MM.1S (cell line): ENCODE measurements at regions not wholly inside any gene's neighbourhood (a gene's known extent, or its start where the extent isn't known, plus 50 kb on each side); places are given as distances from the start of the nearest gene placed in this dataset.

Source experiments
- DNase-seq: peaks from one replicate; pipeline ENCODE4 v3.0.0-alpha.2; 2015
- H2AFZ ChIP-seq: fragments of 300-600 bp; sonication (generic); 2 replicates; pipeline ENCODE4 v1.6.0; 2016; ENCODE audit warnings: antibody characterized with exemption, low read length
- H3F3A ChIP-seq: fragments of 300-600 bp; sonication (generic); 2 replicates; pipeline ENCODE4 v1.6.1; 2016; ENCODE audit warnings: mild to moderate bottlenecking, antibody characterized with exemption, low read length, moderate library complexity, mixed read lengths; ENCODE audit not compliant: insufficient read depth
- H3K27ac ChIP-seq: fragments of 300-600 bp; sonication (generic); 2 replicates; pipeline ENCODE4 v1.5.1; 2016; ENCODE audit warnings: mild to moderate bottlenecking, low read length
- H3K27me3 ChIP-seq: fragments of 300-600 bp; sonication (generic); replicated peaks from 2 replicates; pipeline ENCODE4 v1.6.0; 2016; ENCODE audit warnings: low read length; ENCODE audit not compliant: insufficient read depth
- H3K36me3 ChIP-seq: fragments of 300-600 bp; sonication (generic); replicated peaks from 2 replicates; pipeline ENCODE4 v1.6.1; 2016; ENCODE audit warnings: mild to moderate bottlenecking, low read length, mixed read lengths; ENCODE audit not compliant: insufficient read depth
- H3K4me1 ChIP-seq: fragments of 300-600 bp; sonication (generic); 2 replicates; pipeline ENCODE4 v1.6.1; 2016; ENCODE audit warnings: low read length, mixed read lengths
- H3K4me2 ChIP-seq: fragments of 300-600 bp; sonication (generic); 2 replicates; pipeline ENCODE4 v1.6.0; 2016; ENCODE audit warnings: low read depth, low read length
- H3K4me3 ChIP-seq: fragments of 300-600 bp; sonication (generic); 2 replicates; pipeline ENCODE4 v1.5.1; 2016; ENCODE audit warnings: low read length, mixed read lengths
- H3K79me2 ChIP-seq: fragments of 300-600 bp; sonication (generic); 2 replicates; pipeline ENCODE4 v1.6.1; 2016; ENCODE audit warnings: mixed run types, low read length, mixed read lengths
- H3K9ac ChIP-seq: fragments of 300-600 bp; sonication (generic); 2 replicates; pipeline ENCODE4 v1.6.1; 2016; ENCODE audit warnings: low read length, mixed read lengths
- H3K9me2 ChIP-seq: fragments of 300-600 bp; sonication (generic); replicated peaks from 2 replicates; pipeline ENCODE4 v1.6.1; 2016; ENCODE audit warnings: mild to moderate bottlenecking, low read length, mixed read lengths; ENCODE audit not compliant: insufficient read depth
- H3K9me3 ChIP-seq: fragments of 300-600 bp; sonication (generic); replicated peaks from 2 replicates; pipeline ENCODE4 v1.6.1; 2016; ENCODE audit warnings: mild to moderate bottlenecking, low read length, mixed read lengths; ENCODE audit not compliant: insufficient read depth
- H4K20me1 ChIP-seq: fragments of 300-600 bp; sonication (generic); 2 replicates; pipeline ENCODE4 v1.6.1; 2016; ENCODE audit warnings: mild to moderate bottlenecking, low read length, moderate library complexity, mixed read lengths; ENCODE audit not compliant: insufficient read depth
- EZH2 ChIP-seq: fragments of 300-600 bp; sonication (generic); optimal IDR thresholded peaks from 2 replicates; pipeline ENCODE3; 2017; ENCODE audit warnings: low read depth, mild to moderate bottlenecking, antibody characterized with exemption, low read length, mixed read lengths
- EZH2phosphoT487 ChIP-seq: fragments of 300-600 bp; sonication (generic); IDR thresholded peaks from 2 replicates; pipeline ENCODE4 v1.6.1; 2018; ENCODE audit warnings: antibody characterized with exemption, low read length
- TF ChIP-seq, protein P1 (sequence below): fragments of 300-600 bp; sonication (generic); IDR thresholded peaks from 2 replicates; pipeline ENCODE4 v1.5.1; 2016; ENCODE audit warnings: antibody characterized with exemption, low read length, mixed read lengths

DNA sequence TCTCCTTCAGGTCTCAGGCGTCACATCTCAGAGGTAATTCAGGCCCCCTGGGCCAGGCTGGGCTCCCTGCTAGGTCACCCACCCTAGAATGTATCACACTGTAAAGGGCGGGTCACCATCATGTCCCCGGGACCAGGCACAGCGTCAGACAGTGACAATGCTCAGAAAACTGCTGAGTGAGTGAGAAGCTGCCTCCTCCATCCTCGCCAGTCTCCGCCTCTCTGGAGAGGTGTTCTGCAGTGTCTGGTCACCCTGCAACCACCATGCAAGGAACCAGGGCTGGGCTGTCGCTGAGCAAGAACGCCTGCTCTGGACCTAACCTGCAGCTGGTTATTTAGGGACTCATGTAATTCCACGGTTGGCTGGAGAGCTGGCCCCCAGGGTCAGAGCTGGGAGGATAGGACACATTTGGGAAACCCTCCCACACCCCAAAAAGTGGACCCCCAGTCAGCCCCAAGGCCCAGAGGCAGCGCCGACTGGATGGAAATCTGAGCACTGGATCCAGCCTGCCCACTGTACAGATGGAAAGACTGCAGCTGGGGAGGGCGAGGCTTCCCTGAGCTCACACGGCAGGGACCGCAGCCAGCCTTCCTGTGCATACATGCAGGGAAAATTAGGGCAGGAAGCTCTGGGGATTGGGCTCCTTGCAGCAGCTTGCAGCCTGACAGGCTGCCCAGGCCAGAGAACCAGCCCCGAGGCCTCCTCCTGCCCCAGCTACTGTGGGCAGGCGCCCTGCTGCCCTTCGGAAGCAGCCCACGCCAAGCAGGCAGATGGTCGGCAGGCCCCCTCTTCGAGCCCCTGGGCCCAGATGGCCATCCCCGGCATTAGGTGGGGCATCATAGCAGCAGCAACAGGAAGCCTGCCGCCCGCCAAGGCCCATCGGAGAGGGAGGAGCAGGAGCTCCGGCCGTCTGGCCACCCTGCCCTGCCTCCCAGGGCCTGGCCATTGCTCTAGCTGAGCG, 105.4 kb upstream of the ZMIZ1 start:
- no peak overlapping the region for H3K9ac ChIP-seq
- DNase-seq: no peak
- no peaks in the 10 kb centered on the region for H3K9me3 ChIP-seq
- H3K9me2 ChIP-seq: no peaks in the 10 kb centered on the region
- no peaks in the 10 kb centered on the region for H3K27me3 ChIP-seq
- TF ChIP-seq EZH2phosphoT487 (no peak), EZH2 (no peak)
- TF ChIP-seq, protein P1, sequence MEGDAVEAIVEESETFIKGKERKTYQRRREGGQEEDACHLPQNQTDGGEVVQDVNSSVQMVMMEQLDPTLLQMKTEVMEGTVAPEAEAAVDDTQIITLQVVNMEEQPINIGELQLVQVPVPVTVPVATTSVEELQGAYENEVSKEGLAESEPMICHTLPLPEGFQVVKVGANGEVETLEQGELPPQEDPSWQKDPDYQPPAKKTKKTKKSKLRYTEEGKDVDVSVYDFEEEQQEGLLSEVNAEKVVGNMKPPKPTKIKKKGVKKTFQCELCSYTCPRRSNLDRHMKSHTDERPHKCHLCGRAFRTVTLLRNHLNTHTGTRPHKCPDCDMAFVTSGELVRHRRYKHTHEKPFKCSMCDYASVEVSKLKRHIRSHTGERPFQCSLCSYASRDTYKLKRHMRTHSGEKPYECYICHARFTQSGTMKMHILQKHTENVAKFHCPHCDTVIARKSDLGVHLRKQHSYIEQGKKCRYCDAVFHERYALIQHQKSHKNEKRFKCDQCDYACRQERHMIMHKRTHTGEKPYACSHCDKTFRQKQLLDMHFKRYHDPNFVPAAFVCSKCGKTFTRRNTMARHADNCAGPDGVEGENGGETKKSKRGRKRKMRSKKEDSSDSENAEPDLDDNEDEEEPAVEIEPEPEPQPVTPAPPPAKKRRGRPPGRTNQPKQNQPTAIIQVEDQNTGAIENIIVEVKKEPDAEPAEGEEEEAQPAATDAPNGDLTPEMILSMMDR: no peak
- no peak overlapping the region for H3K4me3 ChIP-seq
- no peak overlapping the region for H3K27ac ChIP-seq
- H2AFZ ChIP-seq: no peak overlapping the region
- H3F3A ChIP-seq: no peaks in the 10 kb centered on the region
- H4K20me1 ChIP-seq: no peaks in the 10 kb centered on the region
- H3K4me2 ChIP-seq: no peak overlapping the region
- H3K36me3 ChIP-seq: no peaks in the 10 kb centered on the region
- H3K79me2 ChIP-seq: no peaks in the 10 kb centered on the region
- no peaks in the 10 kb centered on the region for H3K4me1 ChIP-seq

DNA sequence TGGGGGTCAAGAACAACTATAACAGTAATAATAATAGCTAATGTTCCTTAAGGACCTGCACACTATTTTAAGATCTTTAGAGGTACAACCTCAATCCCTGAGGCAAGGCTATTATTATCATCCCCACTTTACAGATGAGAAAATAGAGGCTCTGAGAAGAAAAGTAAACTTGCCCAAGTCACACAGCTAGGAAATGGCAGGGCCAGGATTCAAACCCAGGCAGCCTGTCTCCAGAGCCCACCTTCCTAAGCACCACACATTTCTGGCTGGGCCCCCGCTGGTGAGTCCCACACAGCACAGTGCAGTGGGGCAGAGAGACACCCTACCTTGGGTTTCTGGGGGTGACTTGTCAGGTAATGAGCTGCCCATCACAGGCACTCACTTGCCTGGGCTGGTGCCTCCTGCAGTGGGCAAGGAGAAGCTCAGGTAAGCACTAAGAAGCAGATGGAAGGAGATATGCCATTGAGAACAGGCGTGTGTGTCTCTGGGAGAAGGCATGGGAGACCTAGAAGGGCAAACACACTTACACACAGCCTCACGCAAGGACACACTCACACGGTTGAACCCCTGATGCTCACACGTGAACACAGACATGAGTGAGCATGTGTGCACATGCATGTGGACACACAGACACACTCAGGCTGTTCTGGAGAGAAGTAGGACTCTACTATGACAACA, 104.4 kb upstream of the ZMIZ1 start:
- Histone ChIP-seq H3K4me3 (no peak overlapping the region), H2AFZ (no peak overlapping the region), H3K36me3 (no peaks in the 10 kb centered on the region), H3K79me2 (no peaks in the 10 kb centered on the region), H3F3A (no peaks in the 10 kb centered on the region), H3K9me3 (no peaks in the 10 kb centered on the region), H3K27me3 (no peaks in the 10 kb centered on the region), H3K4me1 (no peaks in the 10 kb centered on the region), H3K27ac (no peak overlapping the region), H4K20me1 (no peaks in the 10 kb centered on the region), H3K9ac (no peak overlapping the region), H3K4me2 (no peak overlapping the region), H3K9me2 (no peaks in the 10 kb centered on the region)
- no peak for DNase-seq
- TF ChIP-seq EZH2: no peak
- TF ChIP-seq, protein P1: no peak
- no peak for TF ChIP-seq EZH2phosphoT487

DNA sequence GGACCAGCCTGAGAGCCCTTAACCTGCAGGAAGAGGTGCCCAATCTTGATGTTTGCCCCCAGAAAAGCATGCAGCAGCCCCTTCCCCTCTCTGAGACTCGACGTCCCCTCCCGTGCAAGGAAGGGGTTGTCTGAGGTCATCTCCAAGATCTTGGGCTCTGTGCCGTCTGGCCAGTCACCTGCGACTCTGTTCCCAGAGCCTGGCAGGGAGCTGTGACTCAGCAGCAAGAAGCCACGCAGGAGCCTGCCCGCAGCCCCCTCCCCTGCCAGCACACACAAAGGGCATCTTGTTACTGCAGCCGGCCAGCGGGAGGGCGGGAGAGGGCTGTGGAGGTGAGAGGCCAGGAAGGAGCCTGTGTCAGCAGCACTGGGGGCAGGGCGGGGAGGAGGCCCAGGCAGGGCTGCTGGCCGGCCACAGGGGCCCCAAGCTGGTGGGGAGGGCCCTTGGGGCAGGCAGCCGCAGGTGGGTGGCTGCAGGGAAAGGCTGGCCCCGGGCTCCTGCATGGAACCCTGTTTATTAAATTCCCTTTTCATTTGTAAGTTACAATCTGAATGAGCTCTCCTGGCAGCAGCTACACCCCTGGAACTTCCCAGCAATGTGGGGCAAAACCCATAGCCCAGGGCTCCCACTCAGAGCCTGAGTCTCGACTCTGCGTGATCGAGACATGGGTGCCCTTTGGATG, 103.7 kb upstream of the ZMIZ1 start:
- no peak overlapping the region for H2AFZ ChIP-seq
- no peaks in the 10 kb centered on the region for H3K79me2 ChIP-seq
- H3K9me2 ChIP-seq: no peaks in the 10 kb centered on the region
- no peaks in the 10 kb centered on the region for H3F3A ChIP-seq
- DNase-seq: no peak
- TF ChIP-seq, protein P1: no peak
- no peak for TF ChIP-seq EZH2phosphoT487
- TF ChIP-seq EZH2: no peak
- no peak overlapping the region for H3K9ac ChIP-seq
- no peaks in the 10 kb centered on the region for H3K4me1 ChIP-seq
- no peak overlapping the region for H3K27ac ChIP-seq
- no peaks in the 10 kb centered on the region for H3K9me3 ChIP-seq
- H3K27me3 ChIP-seq: no peaks in the 10 kb centered on the region
- H3K36me3 ChIP-seq: no peaks in the 10 kb centered on the region
- no peaks in the 10 kb centered on the region for H4K20me1 ChIP-seq
- H3K4me3 ChIP-seq: no peak overlapping the region
- H3K4me2 ChIP-seq: no peak overlapping the region
